WTC11 (cell line): ENCODE measurements at regions not wholly inside any gene's neighbourhood (a gene's known extent, or its start where the extent isn't known, plus 50 kb on each side); places are given as distances from the start of the nearest gene placed in this dataset.
A peak's percentile ranks its signal among the peaks of the same experiment; 100 is the strongest.

ENCODE experiments used
- ATAC-seq: fragments of 200-7000 bp; cut with Tn5 transposase; 2 replicates; pipeline ENCODE4 v1.10.0; 2021; ENCODE audit warnings: mild to moderate bottlenecking, moderate library complexity
- CTCF ChIA-PET: fragments of 300-600 bp; sonication (Branson Sonifier 250); formaldehyde crosslinking; loops from one replicate; lab custom pipeline; 2021; ENCODE audit warnings: antibody characterized with exemption; lab: Charles Lee
- POLR2A ChIA-PET: fragments of 350-600 bp; sonication (Branson Sonifier 250); formaldehyde crosslinking; loops from one replicate; lab custom pipeline; 2021; ENCODE audit warnings: antibody characterized with exemption; lab: Charles Lee
- DNase-seq: peaks from one replicate; pipeline ENCODE4 v3.0.0; 2021; ENCODE audit warnings: low spot score
- H3K27ac Mint-ChIP-seq: 2 replicates; pipeline ENCODE4 v1.8.0; 2021; ENCODE audit warnings: mixed read lengths
- H3K27me3 Mint-ChIP-seq: 2 replicates; pipeline ENCODE4 v1.8.0; 2021; ENCODE audit warnings: low read depth, mild to moderate bottlenecking, moderate library complexity, mixed read lengths
- H3K36me3 Mint-ChIP-seq: 2 replicates; pipeline ENCODE4 v1.8.0; 2021; ENCODE audit warnings: mixed read lengths
- H3K4me1 Mint-ChIP-seq: 2 replicates; pipeline ENCODE4 v1.8.0; 2022; ENCODE audit warnings: mixed read lengths
- H3K4me3 Mint-ChIP-seq: 2 replicates; pipeline ENCODE4 v1.8.0; 2021; ENCODE audit warnings: mild to moderate bottlenecking, moderate library complexity, mixed read lengths
- H3K9me3 Mint-ChIP-seq: 2 replicates; pipeline ENCODE4 v1.8.0; 2021; ENCODE audit warnings: mixed read lengths
- ATF1 ChIP-seq: sonication (generic); formaldehyde crosslinking; IDR thresholded peaks from 2 replicates; pipeline ENCODE4 v1.8.1; 2023; ENCODE audit warnings: mild to moderate bottlenecking, moderate library complexity, missing genetic modification reagents
- CREM ChIP-seq: sonication (generic); formaldehyde crosslinking; IDR thresholded peaks from 2 replicates; pipeline ENCODE4 v1.8.1; 2022; ENCODE audit warnings: mild to moderate bottlenecking, missing genetic modification reagents, moderate library complexity
- GTF2I ChIP-seq: fragments of 250-450 bp; sonication (Bioruptor Pico); conservative IDR thresholded peaks from 2 replicates; pipeline ENCODE4 v1.4.0; 2021; ENCODE audit warnings: mild to moderate bottlenecking
- HMGXB4 ChIP-seq: sonication (generic); formaldehyde crosslinking; IDR thresholded peaks from 2 replicates; pipeline ENCODE4 v1.8.1; 2023; ENCODE audit warnings: mild to moderate bottlenecking, moderate library complexity, missing genetic modification reagents
- JAZF1 ChIP-seq: fragments of 250-450 bp; sonication (Bioruptor Pico); IDR thresholded peaks from 2 replicates; pipeline ENCODE4 v1.9.0; 2021; ENCODE audit warnings: moderate library complexity, mild to moderate bottlenecking, inconsistent platforms
- MYBL2 ChIP-seq: sonication (generic); formaldehyde crosslinking; IDR thresholded peaks from 2 replicates; pipeline ENCODE4 v1.8.1; 2023; ENCODE audit warnings: mild to moderate bottlenecking, moderate library complexity, missing genetic modification reagents
- NR1H2 ChIP-seq: sonication (generic); formaldehyde crosslinking; IDR thresholded peaks from 2 replicates; pipeline ENCODE4 v1.9.0; 2021; ENCODE audit warnings: mild to moderate bottlenecking, moderate library complexity, missing genetic modification reagents
- NR3C1 ChIP-seq: sonication (generic); formaldehyde crosslinking; conservative IDR thresholded peaks from 2 replicates; pipeline ENCODE4 v1.8.1; 2023; ENCODE audit warnings: low read depth, mild to moderate bottlenecking, missing genetic modification reagents
- PREB ChIP-seq: sonication (generic); formaldehyde crosslinking; IDR thresholded peaks from 2 replicates; pipeline ENCODE4 v1.8.1; 2022; ENCODE audit warnings: mild to moderate bottlenecking, missing genetic modification reagents, moderate library complexity, borderline replicate concordance
- TEAD4 ChIP-seq: sonication (generic); formaldehyde crosslinking; IDR thresholded peaks from 2 replicates; pipeline ENCODE4 v1.8.0; 2022; ENCODE audit warnings: mild to moderate bottlenecking, missing genetic modification reagents
- USF2 ChIP-seq: sonication (generic); formaldehyde crosslinking; IDR thresholded peaks from 2 replicates; pipeline ENCODE4 v1.8.1; 2023; ENCODE audit warnings: mild to moderate bottlenecking, missing genetic modification reagents, moderate library complexity
- ZNF423 ChIP-seq: fragments of 250-450 bp; sonication (Bioruptor Pico); IDR thresholded peaks from 2 replicates; pipeline ENCODE4 v2.1.2; 2022; ENCODE audit warnings: mild to moderate bottlenecking, moderate library complexity
- ZNF532 ChIP-seq: fragments of 250-450 bp; sonication (Bioruptor Pico); IDR thresholded peaks from 2 replicates; pipeline ENCODE4 v1.9.0; 2021; ENCODE audit warnings: mild to moderate bottlenecking, borderline replicate concordance
- ZNF671 ChIP-seq: fragments of 250-450 bp; sonication (Bioruptor Pico); IDR thresholded peaks from 2 replicates; pipeline ENCODE4 v1.8.0; 2021; ENCODE audit warnings: mild to moderate bottlenecking
- TF ChIP-seq, protein P1 (sequence below): sonication (generic); formaldehyde crosslinking; IDR thresholded peaks from 2 replicates; pipeline ENCODE4 v1.8.0; 2022; ENCODE audit warnings: mild to moderate bottlenecking, missing genetic modification reagents
- TF ChIP-seq, protein P2 (sequence below): fragments of 250-450 bp; sonication (Bioruptor Pico); conservative IDR thresholded peaks from 2 replicates; pipeline ENCODE4 v1.9.0; 2021; ENCODE audit warnings: mild to moderate bottlenecking
- TF ChIP-seq, protein P3 (sequence below): sonication (generic); formaldehyde crosslinking; IDR thresholded peaks from 2 replicates; pipeline ENCODE4 v1.8.0; 2023; ENCODE audit warnings: missing genetic modification reagents

- no peak for ATAC-seq
- ChIA-PET CTCF (interaction anchor here (0.6 kb wide), 1 partner anchor 39 kb away, joined by 4 read pairs; no protein-coding TSS in a partner anchor), POLR2A (interaction anchor here (0.7 kb wide), 1 partner anchor 431 kb away, joined by 5 read pairs; no protein-coding TSS in a partner anchor)
- H3K9me3 Mint-ChIP-seq = no peaks in the 10 kb centered on the region
- no peak overlapping the region for H3K4me3 Mint-ChIP-seq
- no peaks in the 10 kb centered on the region for H3K36me3 Mint-ChIP-seq
- no peak overlapping the region for H3K27ac Mint-ChIP-seq
- TF ChIP-seq MYBL2 (CRISPR knock-in tag) = no peak
- TF ChIP-seq JAZF1 = no peak
- no peak for TF ChIP-seq PREB (CRISPR knock-in tag)
- no peak for TF ChIP-seq ZNF423 (CRISPR knock-in tag)
- no peak for TF ChIP-seq NR1H2 (CRISPR knock-in tag)
- no peak for TF ChIP-seq ATF1
- no peak for TF ChIP-seq TEAD4 (CRISPR knock-in tag)
- no peak for DNase-seq
- no peaks in the 10 kb centered on the region for H3K27me3 Mint-ChIP-seq
- H3K4me1 Mint-ChIP-seq = peaks cover 12% of the 10 kb centered on the region
Observed at GRCh38 chr2:48043746-48044145, 137.4 kb upstream of the FBXO11 start.

GRCh38 chr2:48045613-48046012 is 139.3 kb upstream of the FBXO11 start:
- ATAC-seq (no peak), DNase-seq (no peak)
- ChIA-PET POLR2A (no interaction called here), CTCF (no interaction called here)
- no peak overlapping the region for H3K4me3 Mint-ChIP-seq
- peaks cover 31% of the 10 kb centered on the region for H3K4me1 Mint-ChIP-seq
- no peaks in the 10 kb centered on the region for H3K27me3 Mint-ChIP-seq
- TF ChIP-seq, protein P1, sequence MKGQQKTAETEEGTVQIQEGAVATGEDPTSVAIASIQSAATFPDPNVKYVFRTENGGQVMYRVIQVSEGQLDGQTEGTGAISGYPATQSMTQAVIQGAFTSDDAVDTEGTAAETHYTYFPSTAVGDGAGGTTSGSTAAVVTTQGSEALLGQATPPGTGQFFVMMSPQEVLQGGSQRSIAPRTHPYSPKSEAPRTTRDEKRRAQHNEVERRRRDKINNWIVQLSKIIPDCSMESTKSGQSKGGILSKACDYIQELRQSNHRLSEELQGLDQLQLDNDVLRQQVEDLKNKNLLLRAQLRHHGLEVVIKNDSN (CRISPR knock-in tag) = no peak
- TF ChIP-seq ATF1 = no peak
- no peaks in the 10 kb centered on the region for H3K36me3 Mint-ChIP-seq
- H3K27ac Mint-ChIP-seq = no peak overlapping the region
- no peaks in the 10 kb centered on the region for H3K9me3 Mint-ChIP-seq

- Mint-ChIP-seq H3K9me3 (peaks cover 12% of the 10 kb centered on the region), H3K27me3 (no peaks in the 10 kb centered on the region)
- ATAC-seq = no peak
- TF ChIP-seq PREB (CRISPR knock-in tag) = no peak
- no peak for TF ChIP-seq ZNF671
- TF ChIP-seq NR3C1 (CRISPR knock-in tag) = no peak
- no peak for TF ChIP-seq NR1H2 (CRISPR knock-in tag)
- TF ChIP-seq CREM (CRISPR knock-in tag) = no peak
- no peak for TF ChIP-seq USF2 (CRISPR knock-in tag)
- TF ChIP-seq ZNF532 (CRISPR knock-in tag) = no peak
- TF ChIP-seq HMGXB4 (CRISPR knock-in tag) = no peak
- TF ChIP-seq, protein P2, sequence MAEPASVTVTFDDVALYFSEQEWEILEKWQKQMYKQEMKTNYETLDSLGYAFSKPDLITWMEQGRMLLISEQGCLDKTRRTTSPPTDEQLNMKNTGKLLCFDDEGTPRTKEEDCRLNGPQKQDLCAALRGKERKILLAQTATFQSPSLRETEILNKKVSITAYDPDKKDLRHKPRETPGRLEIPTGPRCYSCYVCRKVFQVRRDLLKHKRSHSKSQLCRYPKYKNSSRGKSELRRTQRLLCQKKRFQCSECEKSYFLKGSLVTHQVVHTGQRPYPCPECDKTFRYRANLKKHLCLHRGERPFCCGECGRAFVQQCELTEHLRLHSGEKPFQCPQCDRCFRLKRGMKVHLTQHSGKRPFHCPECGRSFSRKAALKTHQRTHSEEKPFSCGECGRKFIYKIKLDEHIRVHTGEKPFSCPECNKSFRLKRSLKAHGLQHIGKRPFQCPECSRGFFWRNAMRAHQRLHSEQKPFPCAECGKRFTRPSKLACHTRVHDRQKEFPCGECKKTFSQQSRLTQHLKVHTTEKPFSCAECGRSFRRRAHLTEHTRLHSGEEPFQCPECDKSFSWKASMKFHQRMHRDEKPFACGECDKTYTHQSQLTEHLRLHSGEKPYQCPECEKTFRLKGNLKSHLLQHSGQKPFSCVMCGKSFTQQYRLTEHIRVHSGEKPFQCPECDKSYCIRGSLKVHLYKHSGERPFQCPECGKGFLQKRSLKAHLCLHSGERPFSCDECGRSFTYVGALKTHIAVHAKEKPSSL = no peak
- no peak for TF ChIP-seq GTF2I (CRISPR knock-in tag)
- TF ChIP-seq, protein P3, sequence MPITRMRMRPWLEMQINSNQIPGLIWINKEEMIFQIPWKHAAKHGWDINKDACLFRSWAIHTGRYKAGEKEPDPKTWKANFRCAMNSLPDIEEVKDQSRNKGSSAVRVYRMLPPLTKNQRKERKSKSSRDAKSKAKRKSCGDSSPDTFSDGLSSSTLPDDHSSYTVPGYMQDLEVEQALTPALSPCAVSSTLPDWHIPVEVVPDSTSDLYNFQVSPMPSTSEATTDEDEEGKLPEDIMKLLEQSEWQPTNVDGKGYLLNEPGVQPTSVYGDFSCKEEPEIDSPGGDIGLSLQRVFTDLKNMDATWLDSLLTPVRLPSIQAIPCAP (CRISPR knock-in tag) = no peak
Observed at GRCh38 chr2:48048476-48049171, 142.3 kb upstream of the FBXO11 start.

More at GRCh38 chr2:48048476-48049171, 142.3 kb upstream of the FBXO11 start:
- CTCF ChIA-PET = interaction anchor here (1.2 kb wide), 1 partner anchor 58 kb away, joined by 3 read pairs; no protein-coding TSS in a partner anchor
- POLR2A ChIA-PET = interaction anchor here (0.5 kb wide), 1 partner anchor 149 kb away, joined by 4 read pairs; no protein-coding TSS in a partner anchor
- Mint-ChIP-seq H3K4me1 (peaks cover 34% of the 10 kb centered on the region), H3K36me3 (peaks cover 9% of the 10 kb centered on the region), H3K4me3 (peak overlapping the region; percentile 47), H3K27ac (peak overlapping the region; percentile 59)
- DNase-seq = no peak
